ENCODE measurements at regions not wholly inside any gene's neighbourhood (a gene's known extent, or its start where the extent isn't known, plus 50 kb on each side); places are given as distances from the start of the nearest gene placed in this dataset.
"Not testable (repeated sequence)": the region's sequence is repeated elsewhere in the genome, so short reads cannot be mapped to it uniquely, and the experiment has no call there.

GRCh38 chr2:43068631-43069517 lies 157.5 kb downstream of the ZFP36L2 start:
- no peak for DNase-seq

- DNase-seq: no peak
Measured at GRCh38 chr2:43068041-43068533, 158.3 kb downstream of the ZFP36L2 start.

GRCh38 chr2:43067254-43068040 lies 159.0 kb downstream of the ZFP36L2 start:
- no peak for DNase-seq

GRCh38 chr2:43066541-43067253 lies 159.7 kb downstream of the ZFP36L2 start:
- DNase-seq: not testable (repeated sequence)

GRCh38 chr2:43065871-43066270 lies 160.5 kb downstream of the ZFP36L2 start:
- DNase-seq: no peak

- no peak for DNase-seq
Measured at GRCh38 chr2:43065036-43065435, 161.4 kb downstream of the ZFP36L2 start.

DNA sequence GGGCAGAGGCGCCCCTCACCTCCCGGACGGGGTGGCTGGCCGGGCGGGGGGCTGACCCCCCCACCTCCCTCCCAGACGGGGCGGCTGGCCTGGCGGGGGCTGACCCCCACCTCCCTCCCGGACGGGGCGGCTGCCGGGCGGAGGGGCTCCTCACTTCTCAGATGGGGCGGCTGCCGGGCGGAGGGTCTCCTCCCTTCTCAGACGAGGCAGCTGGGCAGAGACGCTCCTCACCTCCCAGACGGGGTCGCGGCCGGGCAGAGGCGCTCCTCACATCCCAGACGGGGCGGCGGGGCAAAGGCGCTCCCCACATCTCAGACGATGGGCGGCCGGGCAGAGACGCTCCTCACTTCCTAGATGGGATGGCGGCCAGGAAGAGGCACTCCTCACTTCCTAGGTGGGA lies 163.3 kb downstream of the ZFP36L2 start:
- not testable (repeated sequence) for DNase-seq

GRCh38 chr2:43062058-43062457 lies 164.3 kb downstream of the ZFP36L2 start:
- DNase-seq: no peak

- DNase-seq: no peak
Measured at GRCh38 chr2:43060390-43061016, 165.9 kb downstream of the ZFP36L2 start.

- peak; percentile 81 for DNase-seq
Measured at GRCh38 chr2:43059183-43059897, 167.1 kb downstream of the ZFP36L2 start.

GRCh38 chr2:43058726-43059110 lies 167.7 kb downstream of the ZFP36L2 start:
- no peak for DNase-seq

DNA sequence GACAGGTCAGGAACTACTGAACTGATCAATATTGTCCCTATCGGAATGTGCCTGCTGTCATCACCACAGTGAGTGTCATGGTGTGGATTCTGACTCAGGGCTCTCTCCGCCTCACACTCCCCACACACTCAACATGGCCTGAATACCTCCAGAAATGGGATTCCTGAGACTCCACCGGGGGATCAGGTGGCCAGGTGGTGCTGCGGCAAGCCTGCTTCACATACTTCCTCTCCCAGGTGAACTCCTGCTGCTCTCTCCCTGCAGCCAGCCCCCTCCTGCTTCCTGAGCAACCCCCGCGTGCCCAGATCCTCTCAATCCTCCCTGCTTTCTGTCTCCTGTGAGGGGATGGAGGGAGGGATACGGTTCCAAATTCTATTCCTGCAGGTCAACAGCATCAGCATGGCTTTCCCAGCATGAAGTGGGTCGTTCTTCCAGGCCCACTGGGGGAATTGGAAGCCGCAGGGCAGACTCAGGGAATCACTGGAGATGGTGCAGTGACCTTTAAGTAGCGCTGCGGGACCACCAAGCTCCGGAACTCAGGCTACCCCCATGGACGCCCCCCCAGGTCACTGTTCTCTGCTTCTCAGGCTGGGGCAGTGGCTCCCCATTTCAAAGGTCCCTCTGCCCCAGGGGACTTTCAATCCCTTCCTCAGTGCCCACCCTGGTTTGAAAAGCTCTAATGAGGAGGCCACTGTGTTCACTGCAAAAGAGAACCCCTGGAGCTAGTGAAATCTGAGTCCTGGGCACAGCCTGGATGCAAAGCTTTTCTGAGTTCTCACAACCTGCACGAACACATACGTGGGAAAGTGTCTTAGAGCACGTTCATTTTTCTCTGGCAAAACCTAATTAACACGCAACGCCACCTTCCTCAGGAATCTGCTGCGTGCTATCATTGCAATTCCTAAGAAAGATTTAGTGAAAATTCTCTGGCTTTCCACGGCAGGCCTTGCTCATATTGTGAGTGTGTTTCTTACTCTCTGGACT lies 168.4 kb downstream of the ZFP36L2 start:
- DNase-seq: no peak

GRCh38 chr2:43057026-43057741 lies 169.2 kb downstream of the ZFP36L2 start:
- peak; percentile 16 for DNase-seq

DNA sequence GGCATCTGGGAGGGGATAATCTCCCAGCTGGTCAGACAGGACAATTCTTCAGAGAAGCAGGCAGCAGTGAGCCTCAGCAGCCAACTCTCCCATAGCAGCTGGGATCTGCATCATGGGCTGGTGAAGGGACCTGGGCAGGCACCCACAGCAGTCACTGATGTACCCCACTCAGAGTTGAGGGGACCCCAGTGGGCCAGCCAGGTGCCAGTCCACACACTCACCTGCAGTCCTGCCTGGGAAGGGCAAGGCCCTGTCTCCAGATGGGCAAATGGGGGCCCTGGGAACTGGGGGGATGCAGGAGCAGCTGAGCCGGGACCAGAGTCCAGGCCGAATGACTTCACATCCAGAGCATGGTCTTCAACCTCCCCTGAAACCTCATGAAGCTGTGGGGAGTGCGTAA lies 170.4 kb downstream of the ZFP36L2 start:
- DNase-seq: no peak

GRCh38 chr2:43055086-43055912 lies 171.1 kb downstream of the ZFP36L2 start:
- no peak for DNase-seq

GRCh38 chr2:43054367-43054766 lies 172.0 kb downstream of the ZFP36L2 start:
- DNase-seq: no peak

GRCh38 chr2:43052944-43053306 lies 173.5 kb downstream of the ZFP36L2 start:
- DNase-seq: no peak

DNA sequence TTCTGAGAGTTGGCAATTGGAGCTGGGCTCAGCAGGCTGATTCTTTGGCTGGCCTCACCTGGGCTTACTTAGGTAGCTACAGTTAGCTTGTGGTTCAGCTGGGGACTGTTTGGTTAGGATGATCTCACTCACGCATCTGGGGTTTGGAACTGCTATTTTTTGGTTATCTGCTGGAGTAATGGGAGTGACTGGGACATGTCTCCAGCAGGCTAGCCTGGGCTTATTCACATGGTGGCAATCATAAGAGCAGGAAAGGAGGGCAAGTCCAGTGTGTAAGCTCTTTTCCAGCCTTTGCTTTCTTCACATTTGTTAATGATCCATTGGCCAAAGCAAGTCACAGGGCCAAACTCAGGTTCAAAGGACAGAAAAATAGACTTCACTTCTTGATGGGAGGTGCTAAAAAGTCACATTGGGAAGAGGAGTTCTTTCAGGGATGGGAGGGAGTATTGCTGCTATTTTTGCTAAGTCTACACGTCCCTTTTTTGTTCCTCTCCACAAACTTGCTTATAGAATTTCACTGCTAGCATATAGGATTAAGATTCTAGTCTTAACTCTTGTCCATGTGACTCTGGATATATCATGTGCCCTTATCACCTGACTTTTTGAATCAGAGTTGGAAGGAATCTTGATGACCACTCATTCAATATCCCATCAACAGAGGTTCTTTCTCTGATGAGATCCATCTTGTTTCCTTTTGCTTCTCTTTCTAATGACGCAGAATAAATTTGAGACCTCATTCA lies 174.0 kb downstream of the ZFP36L2 start:
- DNase-seq: no peak
